SIG-M5 treated with dmso at 0.1 percent for 504 hours (cell line): ENCODE measurements at regions not wholly inside any gene's neighbourhood (a gene's known extent, or its start where the extent isn't known, plus 50 kb on each side); places are given as distances from the start of the nearest gene placed in this dataset.
"Not testable (repeated sequence)": the region's sequence is repeated elsewhere in the genome, so short reads cannot be mapped to it uniquely, and the experiment has no call there.

ENCODE experiments used
- DNase-seq: peaks from one replicate; lab custom pipeline; 2025; ENCODE audit not compliant: unreplicated experiment; lab: John Stamatoyannopoulos, UW

DNA sequence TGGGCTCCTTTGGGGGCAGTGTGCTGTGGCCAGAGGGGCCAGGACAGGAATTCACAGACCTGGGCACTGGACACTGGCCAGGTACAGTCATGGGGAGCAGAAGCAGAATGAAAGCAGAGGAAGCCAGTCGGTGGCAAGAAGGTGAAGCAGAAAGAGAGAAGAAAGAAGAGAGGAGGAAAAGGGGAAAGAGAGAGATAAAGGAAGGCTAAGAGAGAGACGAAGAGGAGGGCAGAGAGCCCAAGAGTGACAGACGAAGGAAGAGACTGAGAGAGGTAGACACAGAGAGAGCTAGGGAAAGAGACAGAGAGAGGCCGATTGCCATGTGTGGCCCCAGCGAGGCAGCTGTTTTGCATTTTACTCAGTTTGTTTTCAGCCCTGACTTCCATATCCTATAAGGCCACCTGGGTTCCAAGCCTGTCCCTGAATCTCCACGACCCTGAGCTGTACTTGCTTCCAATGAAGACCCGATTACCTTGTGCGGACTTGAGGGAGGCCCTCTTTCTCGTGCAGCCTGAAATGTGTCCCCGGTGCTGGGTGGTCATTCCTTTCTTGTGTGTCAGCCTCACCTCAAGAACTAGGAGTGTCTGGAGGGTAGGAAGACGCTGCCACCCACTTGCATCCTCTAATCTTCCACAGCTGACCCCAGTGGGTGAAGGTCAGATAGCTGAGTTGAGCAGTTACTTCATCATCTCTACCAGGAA is 73.9 kb downstream of the LSM3 start:
- DNase-seq: no peak

DNA sequence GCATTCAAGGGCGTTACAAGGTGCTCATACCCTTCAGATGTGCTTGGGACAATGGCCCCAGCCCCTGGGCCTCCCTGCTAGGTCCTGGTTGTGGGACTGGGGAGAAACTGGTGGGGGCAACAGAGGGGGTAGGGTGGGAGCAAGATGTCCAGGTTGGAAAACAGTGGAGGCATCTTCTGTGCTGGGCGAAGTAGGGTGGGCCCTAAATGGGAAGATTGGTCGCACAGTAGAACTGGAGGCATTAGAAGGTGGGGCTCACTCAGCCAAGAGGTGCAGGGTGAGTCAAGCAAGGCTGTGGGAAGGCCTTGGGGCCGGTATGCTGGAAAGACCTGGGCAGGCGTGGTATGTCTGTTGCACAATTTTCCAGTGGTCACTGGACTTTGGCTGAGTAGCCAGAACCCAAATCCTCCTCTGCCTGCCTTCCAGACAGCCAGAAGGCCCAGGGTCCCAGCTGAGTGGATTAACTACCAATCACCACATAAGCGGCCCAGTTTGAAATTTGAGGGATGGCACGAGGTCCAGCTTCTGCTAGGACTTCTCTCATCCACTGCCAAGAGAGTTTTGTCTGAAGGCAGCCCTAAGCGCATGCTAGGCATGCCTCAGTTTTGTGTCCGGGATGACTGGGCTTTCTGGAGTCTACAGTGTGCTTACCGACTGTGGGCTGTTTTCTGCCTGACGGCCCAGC is 74.5 kb downstream of the LSM3 start:
- no peak for DNase-seq

DNA sequence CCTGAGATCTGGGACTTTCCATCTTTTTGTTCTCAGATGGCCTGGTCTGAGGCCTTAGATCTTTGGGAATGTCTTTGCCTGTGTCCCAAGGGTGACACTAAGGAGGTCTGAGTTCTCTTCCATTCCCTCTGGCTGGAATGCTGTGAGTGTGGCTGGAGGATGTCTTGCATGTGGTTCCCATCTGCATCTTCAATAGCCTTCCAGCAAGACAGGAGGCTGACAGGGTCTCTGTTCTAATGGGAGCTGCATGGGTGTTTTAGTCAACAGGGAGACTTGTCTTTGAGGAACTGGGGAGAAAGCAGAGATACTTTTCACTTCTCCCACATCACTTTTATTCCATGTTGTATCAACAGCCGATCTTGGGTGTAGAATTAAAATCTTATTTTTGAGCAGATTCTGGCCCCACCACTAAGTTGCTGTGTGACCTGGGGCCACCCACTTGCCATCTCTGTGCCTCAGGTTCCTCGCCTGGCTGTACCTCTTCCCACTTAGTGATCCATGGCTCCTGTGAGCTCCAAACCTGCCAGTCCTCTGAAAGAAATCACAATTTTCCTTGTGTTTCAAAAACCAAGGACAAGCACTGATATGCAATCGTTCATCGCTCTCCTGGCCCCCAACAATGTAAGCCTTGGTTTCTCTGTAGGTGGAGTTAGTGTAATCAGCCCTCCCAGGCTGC is 75.2 kb downstream of the LSM3 start:
- no peak for DNase-seq

DNA sequence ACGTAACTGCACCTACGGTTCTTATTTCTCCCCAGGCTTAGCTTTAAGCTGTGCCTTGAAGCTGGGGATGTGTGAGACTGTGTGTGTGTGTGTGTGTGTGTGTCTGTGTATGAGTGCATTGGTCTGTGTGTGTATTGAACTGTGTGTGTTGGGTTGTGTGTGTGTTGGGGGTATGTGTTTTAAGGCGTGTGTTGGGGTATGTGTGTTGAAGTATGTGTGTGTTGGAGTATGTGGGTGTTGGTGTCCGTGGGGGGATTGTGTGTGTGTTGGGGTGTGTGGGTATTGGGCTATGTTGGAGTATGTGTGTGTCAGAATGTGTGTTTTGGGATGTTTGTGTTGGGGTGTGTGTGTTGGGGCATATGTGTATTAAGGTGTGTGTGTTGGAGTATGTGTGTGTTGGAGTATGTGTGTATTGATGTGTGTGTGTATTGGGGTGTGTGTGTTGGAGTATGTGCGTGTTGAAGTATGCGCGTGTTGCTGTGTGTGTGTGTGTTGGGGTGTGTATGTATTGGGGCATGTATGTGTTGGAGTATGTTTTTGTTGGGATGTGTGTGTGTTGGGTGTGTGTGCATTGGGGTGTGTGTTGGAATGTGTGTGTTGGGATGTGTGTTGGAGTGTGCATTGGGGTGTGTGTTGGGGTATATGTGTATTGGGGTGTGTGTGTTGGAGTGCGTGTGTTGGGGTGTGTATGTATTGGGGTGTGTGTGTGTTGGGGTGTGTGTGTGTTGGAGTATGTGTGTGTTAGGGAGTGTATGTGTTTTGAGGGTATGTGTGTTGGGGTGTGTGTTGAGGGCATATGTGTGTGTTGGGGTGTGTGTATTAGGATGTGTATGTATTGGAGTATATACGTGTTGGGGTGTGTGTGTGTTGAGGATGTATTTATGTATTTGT is 76.4 kb downstream of the LSM3 start:
- DNase-seq: no peak

DNA sequence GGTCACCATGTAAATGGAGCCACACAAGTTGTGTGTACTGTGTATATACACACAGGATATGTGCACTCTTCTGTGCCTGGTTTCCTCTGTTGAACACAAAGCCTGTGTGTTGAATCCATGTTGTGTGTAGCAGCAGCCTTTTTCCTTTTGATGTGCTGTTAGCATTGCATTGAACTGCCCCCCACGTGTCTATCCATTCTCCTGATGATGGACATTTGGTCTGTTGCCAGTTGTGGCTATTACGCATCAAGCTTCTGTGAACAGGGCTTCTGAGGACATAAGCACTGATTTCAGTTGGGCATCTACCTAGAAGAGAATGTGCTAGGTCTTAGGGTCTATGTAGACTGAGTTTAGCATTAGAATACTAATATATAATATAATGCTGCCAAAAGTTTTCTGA is 77.4 kb downstream of the LSM3 start:
- DNase-seq: no peak

DNA sequence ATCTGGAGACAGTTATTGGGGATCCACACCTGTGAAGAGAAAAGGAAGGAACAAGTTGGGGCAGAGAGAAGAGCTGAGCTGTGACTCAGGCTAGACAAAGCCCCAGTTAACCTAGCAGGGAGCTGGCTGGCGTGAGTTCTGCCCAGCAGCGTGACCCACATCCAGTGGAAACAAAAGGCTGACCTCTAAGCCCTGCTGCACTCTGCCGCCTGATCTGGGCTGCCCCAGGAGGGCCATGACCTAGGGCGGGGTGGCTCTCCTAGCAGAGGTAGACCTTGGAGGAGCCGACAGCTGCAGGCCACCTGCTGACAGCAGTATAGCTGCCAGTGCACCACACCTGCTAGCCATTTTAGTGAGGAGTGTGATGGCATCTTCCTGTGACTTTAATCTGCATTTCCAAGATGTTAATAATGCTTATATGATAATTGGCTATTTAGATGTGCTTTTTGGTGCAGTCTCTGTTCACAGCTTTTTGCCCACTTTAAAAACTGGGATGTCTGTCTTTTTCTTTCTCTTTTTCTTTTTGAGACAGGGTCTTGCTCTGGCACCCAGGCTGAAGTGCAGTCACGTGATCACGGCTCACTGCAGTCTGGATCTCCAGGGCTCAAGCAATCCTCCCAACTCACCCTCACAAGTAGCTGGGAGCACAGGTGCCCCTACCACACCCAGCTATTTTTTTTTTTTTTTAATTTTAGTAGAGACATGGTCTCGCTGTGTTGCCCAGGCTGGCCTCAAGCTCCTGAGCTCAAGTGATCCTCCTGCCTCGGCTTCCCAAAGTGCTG is 78.1 kb downstream of the LSM3 start:
- no peak for DNase-seq

DNA sequence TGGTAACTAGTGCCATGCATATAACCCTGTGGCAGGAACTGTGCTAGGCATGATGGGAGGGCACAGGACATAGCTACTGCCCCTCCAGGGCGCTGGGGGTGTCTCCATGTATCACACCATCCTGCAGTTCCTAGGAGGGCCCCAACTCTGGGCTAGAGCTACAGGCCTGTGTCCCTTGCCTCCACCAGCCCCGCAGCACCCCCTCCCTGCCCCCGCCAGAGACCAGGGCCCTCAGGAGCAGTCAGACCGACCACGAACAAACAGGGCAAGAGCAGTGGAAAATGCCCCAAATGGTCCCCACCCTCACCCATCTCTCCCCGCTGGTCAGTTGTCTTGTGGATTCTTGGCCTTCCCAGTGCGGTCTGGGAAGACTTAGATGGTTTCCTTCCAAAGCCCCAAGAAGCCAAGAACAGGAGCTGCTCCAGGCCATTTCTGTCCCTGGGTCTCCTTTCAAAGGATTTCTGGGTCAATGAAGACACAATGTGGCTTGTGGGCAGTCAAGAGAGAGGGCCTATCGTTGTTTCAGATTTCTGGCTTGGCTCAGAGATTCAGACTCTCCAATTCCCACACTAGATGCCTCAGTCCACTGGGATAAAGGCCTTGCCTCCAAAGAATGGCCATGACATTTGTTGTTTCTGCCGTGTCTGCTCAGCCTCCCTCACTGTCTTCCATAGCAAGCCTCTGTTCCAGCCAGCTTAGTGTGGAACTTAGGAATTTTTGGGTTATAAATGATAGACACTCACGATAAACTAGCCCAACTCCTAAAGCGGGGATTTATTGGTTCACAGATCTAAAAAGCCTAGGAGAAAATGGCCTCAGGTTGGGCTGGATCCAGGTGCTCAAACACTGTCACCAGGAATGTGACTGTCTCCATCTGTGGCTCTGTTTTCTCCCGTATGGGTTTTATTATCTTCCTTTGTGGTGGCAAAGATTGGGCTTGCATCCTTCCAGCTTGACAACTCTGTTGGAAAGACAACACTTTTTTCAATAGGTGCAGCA is 80.6 kb downstream of the LSM3 start:
- no peak for DNase-seq

DNA sequence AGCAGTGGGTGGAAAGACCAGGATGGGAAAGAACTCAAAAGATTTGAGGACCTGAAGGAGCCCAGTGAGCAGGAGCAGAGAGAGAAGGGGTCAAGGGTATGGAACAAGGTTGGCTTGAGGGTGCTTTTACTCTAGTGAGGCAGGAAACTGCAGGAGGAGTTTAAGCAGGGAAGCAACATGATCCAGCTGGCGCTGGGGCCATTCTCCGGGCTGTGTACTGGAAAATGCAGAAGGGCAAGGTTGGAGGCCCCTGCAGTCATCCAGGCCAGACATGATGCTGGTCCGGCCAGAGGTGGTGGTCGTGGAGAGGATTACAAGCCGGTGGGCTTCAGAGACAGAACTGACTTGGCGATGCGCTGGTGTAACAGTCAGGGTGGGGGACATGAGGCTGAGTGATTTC is 81.8 kb downstream of the LSM3 start:
- DNase-seq: no peak

DNA sequence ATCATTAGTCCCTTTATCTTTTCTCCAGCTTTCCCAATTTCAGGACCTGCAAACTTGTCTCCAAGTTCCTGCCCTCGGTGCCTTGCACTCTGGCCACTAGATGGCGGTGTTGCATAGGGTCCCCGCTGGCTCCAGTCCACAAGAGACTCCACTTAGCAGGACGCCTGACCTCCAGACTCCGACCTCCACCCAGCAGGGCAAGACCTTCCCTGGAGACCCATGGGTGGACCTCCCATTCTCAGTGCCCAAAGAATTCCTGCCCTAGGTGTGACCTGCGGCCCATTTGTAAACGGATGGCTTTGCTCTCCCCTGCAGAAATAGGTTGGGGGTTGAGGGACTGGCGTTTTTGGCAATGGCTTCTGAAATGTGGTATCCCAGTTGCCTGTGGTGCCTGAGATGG is 82.6 kb downstream of the LSM3 start:
- peak; percentile 39 for DNase-seq

DNA sequence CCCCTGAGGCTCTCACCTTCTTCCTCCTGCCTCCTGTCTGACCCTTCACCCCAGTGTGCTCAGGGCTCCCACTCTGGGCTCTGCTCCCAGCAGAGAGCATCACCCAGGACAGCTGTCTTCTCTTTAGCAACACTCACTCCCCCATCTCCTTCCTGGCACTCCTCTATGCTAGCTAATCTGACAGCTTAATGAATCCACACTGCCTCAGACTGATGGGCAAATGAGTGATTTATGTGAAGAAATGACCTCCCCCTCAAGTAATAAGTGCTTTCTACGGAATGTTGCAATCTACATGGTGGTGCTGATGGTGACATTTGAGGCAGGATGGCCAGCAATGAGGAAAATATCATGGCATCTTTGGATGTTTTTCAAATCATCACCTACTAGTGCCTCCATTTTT is 83.6 kb downstream of the LSM3 start:
- DNase-seq: no peak

DNA sequence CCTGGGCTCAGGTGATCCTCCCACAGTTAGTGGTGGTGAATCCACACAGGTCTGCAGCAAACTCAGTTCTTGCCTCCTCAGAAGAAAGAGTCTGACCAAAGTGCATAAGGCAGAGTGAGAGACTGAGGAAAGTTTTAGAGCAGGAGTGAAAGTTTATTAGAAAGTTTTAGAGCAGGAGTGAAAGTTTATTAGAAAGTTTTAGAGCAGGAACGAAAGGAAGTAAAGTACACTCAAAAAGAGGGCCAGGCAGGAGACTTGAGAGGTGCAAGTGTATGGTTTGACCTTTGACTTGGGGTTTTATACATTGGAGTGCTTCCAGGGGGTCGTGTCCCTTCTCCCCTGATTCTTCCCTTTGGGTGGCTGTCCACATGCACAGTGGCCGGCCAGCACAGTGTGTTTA is 84.2 kb downstream of the LSM3 start:
- DNase-seq: no peak

DNA sequence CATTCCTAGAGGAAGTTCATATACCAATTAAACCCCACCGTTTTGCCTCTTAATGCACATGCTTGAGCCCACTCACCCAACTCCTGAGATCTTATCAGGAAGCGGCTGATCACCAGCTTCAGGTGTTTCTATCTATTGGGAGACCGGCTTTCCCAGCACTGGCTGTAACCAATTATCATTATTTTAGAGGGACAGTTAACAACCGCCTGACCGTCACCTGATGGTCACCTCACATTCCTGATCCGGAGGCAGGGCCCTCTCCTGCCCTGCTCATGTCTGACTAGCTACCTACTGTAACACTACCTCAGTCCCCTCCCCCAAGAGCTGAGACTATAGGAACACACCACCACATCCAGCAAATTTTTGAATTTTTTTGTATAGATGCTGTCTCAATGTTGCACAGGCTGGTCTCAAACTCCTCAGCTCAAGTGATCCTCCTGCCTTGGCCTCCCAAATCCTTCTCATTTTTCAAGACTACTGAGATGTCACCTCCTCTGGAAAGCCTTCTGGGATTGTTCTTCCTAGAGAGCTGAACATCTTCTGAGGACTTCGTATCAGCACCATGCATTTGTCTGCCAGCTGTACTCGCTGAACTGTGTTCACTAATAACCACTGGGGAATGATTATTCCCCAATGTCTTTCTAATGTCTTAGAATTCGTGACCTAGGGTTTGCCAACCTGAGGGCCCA is 84.8 kb downstream of the LSM3 start:
- DNase-seq: no peak

DNA sequence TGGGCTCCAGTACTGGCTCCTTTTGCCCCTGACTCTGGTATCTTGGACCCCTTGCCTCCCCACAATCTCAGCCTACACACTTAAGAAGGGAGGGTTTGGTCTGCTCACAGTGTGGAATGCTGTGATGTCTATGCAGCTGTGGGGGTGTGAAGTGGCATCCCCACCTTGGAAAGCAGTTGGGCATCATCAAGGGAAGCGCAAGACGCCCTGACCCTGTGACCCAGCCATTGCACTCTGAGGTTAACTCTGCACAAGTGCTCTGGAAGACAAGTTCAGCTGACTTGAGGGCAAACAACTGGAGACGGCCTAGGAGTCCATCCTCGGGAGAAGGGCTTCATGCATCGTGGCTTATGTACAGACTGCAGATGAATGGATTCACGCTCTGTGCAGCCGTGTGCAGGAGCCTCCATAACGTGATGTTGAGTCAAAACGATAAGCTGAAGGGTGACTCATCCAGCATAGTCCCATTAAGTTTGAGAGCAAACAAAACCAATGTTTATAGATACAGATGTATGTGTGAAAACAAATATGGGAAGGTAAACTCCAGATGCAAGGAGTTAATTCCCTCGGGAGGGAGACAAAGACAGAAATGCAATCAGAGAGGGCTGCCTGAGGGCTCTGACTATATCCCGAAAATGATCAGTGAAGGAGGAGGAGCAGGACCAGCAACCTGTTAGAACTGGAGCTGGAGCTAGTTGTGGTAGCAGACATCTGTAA is 86.8 kb downstream of the LSM3 start:
- DNase-seq: peak; percentile 31

DNA sequence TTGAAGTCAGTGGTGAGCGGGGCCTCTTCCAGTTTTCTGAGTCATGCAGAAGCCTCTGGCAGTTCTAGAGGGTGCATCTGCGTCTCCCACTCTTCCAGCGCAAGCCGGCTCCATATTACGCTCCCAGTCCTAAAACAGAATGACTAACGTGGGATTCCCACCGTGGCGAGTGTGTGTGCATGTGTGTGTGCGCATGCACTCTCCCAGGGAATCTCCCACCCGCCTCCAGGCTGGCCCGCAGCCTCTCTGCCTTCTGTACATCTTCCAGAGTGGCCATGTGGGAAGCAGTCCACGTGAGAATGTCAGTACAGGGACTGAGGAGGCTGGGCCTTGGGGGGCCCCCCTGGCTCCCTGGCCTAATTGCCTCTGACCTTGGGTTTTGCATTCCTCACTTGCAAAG is 87.7 kb downstream of the LSM3 start:
- no peak for DNase-seq

DNA sequence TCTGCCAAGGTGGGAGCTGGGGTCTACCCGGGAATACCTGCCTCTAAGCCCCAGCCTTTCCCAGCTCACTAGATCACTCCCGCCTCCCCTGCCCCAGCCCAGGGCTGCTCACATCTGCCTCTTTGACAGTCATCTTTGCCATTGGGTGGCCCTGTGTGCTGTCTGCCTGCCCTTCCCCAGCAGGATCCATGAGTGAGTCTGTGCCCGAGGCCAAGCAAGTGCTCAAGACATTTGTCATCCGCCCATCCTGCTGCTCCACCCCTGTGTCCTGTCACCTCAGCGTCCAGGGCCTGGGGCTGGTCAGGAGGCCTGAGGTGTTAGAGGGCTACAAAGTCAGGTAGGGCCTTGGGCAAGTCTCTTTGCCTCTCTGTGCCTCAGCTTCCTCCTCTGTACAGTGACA is 89.4 kb downstream of the LSM3 start:
- DNase-seq: no peak

DNA sequence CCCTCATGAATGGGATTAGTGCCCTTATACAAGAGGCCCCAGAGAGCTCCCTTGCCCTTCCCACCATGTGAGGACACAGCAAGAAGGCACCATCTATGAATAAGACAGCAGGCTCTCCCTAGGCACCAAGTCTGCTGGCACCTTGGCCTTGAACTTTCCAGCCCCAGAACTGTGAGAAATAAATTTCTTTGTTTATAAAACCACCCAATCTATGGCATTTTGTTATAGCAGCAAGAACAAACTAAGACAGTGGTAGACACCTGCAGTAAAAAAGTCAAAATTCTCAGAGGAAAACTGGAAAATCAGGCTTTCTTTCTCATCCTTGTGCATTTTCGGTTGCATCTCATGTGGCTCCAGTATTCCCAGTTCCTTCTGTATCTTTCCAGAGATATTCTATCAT is 90.3 kb downstream of the LSM3 start:
- no peak for DNase-seq

DNA sequence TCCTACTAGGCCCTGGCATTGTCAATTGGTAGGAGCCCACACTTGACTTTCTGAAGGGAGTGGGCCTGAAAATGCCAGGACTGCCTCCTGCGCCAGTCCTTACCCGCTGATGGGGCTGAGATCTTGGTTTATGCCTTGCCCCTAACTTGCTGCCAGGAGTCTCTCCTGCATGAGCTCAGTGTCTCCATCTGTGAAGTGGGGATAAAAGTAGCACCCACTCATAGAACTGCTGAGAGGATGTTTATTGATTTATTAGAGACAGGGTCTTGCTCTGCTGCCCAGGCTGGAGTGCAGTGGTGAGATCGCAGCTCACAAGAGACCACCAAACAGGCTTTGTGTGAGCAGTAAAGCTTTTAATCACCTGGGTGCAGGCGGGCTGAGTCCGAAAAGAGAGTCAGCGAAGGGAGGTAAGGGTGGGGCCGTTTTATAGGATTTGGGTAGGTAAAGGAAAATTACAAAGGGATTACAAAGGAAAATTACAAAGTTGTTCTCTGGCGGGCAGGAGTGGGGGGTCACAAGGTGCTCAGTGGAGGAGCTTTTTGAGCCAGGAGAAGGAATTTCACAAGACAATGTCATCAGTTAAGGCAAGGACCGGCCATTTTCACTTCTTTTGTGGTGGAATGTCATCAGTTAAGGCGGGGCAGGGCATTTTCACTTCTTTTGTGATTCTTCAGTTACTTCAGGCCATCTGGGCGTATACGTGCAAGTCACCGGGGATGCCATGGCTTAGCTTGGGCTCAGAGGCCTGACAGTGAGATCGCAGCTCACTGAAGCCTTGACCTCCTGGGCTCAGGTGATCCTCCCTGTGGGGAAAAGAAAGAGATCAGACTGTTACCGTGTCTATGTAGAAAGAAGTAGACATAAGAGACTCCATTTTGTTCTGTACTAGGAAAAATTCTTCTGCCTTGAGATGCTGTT is 93.7 kb downstream of the LSM3 start:
- DNase-seq: not testable (repeated sequence)
